H1 (cell line): ENCODE measurements at regions not wholly inside any gene's neighbourhood (a gene's known extent, or its start where the extent isn't known, plus 50 kb on each side); places are given as distances from the start of the nearest gene placed in this dataset.

Experiments
- CTCF ChIA-PET: fragments of 300-600 bp; sonication (Branson Sonifier 250); formaldehyde crosslinking; loops from one replicate; lab custom pipeline; 2021; ENCODE audit not compliant: partially characterized antibody; lab: Charles Lee
- POLR2A ChIA-PET: fragments of 300-600 bp; sonication (Branson Sonifier 250); formaldehyde crosslinking; loops from one replicate; lab custom pipeline; 2021; ENCODE audit warnings: inconsistent platforms; ENCODE audit not compliant: partially characterized antibody; lab: Charles Lee
- DNase-seq, 2 experiments: peaks; one replicate each; pipeline versions ENCODE4 v3.0.0 to v3.0.0-alpha.2; 2010 to 2022; ENCODE audit warnings: low spot score in 2 of 2, low read depth in 1 of 2, mixed read lengths in 1 of 2
- FAIRE-seq: peaks from 2 replicates; lab custom pipeline; 2011; peaks lifted over from hg19 to GRCh38; lab: Jason Lieb, UNC
- H2AFZ ChIP-seq: 2 replicates; pipeline ENCODE4 v1.8.1; 2012; ENCODE audit warnings: low read length, inconsistent platforms
- H2AK5ac ChIP-seq: 2 replicates; pipeline ENCODE4 v1.6.1; 2013; ENCODE audit warnings: low read depth, low read length
- H2BK120ac ChIP-seq: replicated peaks from 2 replicates; pipeline ENCODE3; 2013; ENCODE audit warnings: low read depth, low read length, inconsistent platforms
- H2BK12ac ChIP-seq: 2 replicates; pipeline ENCODE4 v1.6.1; 2013; ENCODE audit warnings: low read depth, low read length
- H2BK15ac ChIP-seq: 2 replicates; pipeline ENCODE4 v1.6.1; 2013; ENCODE audit warnings: low read length
- H2BK20ac ChIP-seq: 2 replicates; pipeline ENCODE4 v1.6.1; 2013; ENCODE audit warnings: low read length
- H2BK5ac ChIP-seq: 2 replicates; pipeline ENCODE4 v1.6.1; 2013; ENCODE audit warnings: low read depth, low read length
- H3K14ac ChIP-seq: 2 replicates; pipeline ENCODE4 v1.6.1; 2013; ENCODE audit warnings: inconsistent platforms; ENCODE audit not compliant: insufficient read length
- H3K18ac ChIP-seq: 2 replicates; pipeline ENCODE4 v1.6.1; 2013; ENCODE audit warnings: low read length; ENCODE audit errors: extremely low read depth
- H3K23ac ChIP-seq: 2 replicates; pipeline ENCODE4 v1.6.1; 2013; ENCODE audit warnings: inconsistent platforms; ENCODE audit not compliant: insufficient read length
- H3K23me2 ChIP-seq: 2 replicates; pipeline ENCODE4 v1.6.1; 2013; ENCODE audit warnings: low read depth, low read length
- H3K27ac ChIP-seq: 2 replicates; pipeline ENCODE4 v1.6.1; 2011; ENCODE audit warnings: low read depth, low read length, inconsistent platforms
- H3K27me3 ChIP-seq, 4 experiments: replicated peaks in 1 of 4; 1 replicate in 1 of 4; 2 replicates in 3 of 4; pipeline versions ENCODE4 v1.6.1 to v1.8.1; 2011 to 2013; ENCODE audit warnings: low read length in 3 of 4, mild to moderate bottlenecking in 3 of 4, inconsistent platforms in 2 of 4, mixed read lengths in 2 of 4, moderate library complexity in 1 of 4; ENCODE audit not compliant: control insufficient read depth in 3 of 4, insufficient read depth in 3 of 4; ENCODE audit errors: extremely low read depth in 1 of 4
- H3K36me3 ChIP-seq, 4 experiments: 2 replicates each; pipeline versions ENCODE4 v1.6.1 to v1.8.1; 2011 to 2013; ENCODE audit warnings: mild to moderate bottlenecking in 4 of 4, low read length in 3 of 4, moderate library complexity in 2 of 4, control low read depth in 1 of 4, inconsistent platforms in 1 of 4; ENCODE audit not compliant: insufficient read depth in 4 of 4, control insufficient read depth in 2 of 4
- H3K4ac ChIP-seq: replicated peaks from 2 replicates; pipeline ENCODE3; 2013; ENCODE audit warnings: low read length, low read depth, mixed read lengths, inconsistent platforms; ENCODE audit not compliant: insufficient read length
- H3K4me1 ChIP-seq, 4 experiments: replicated peaks in 1 of 4; 1 replicate in 1 of 4; 2 replicates in 3 of 4; pipeline versions ENCODE4 v1.6.1 to v1.8.1; 2011 to 2013; ENCODE audit warnings: low read length in 3 of 4, inconsistent platforms in 2 of 4, mixed read lengths in 1 of 4; ENCODE audit not compliant: insufficient read depth in 4 of 4, control insufficient read depth in 3 of 4
- H3K4me2 ChIP-seq, 2 experiments: 2 replicates each; pipeline versions ENCODE4 v1.6.1 to v1.8.1; 2011 to 2013; ENCODE audit warnings: low read depth in 2 of 2, low read length in 2 of 2, control low read depth in 1 of 2, inconsistent platforms in 1 of 2, mild to moderate bottlenecking in 1 of 2; ENCODE audit not compliant: insufficient read depth in 1 of 2
- H3K4me3 ChIP-seq, 4 experiments: fragments of 200-600, 300-600 bp in 1 of 4; sonication (generic), shearing (Covaris generic), sonication (Bioruptor Twin) in 1 of 4; 2 replicates each; pipeline versions ENCODE4 v1.5.1 to v1.8.1; 2011 to 2016; ENCODE audit warnings: low read length in 4 of 4, low read depth in 3 of 4, control low read depth in 2 of 4, inconsistent platforms in 2 of 4, mild to moderate bottlenecking in 2 of 4, mixed read lengths in 1 of 4, moderate library complexity in 1 of 4; ENCODE audit not compliant: insufficient read depth in 2 of 4; ENCODE audit errors: extremely low read depth in 1 of 4
- H3K56ac ChIP-seq: replicated peaks from 2 replicates; pipeline ENCODE3; 2013; ENCODE audit warnings: low read depth, mild to moderate bottlenecking, mixed read lengths, low read length, inconsistent platforms; ENCODE audit not compliant: insufficient read length
- H3K79me1 ChIP-seq: 2 replicates; pipeline ENCODE4 v1.6.1; 2013; ENCODE audit warnings: low read depth, low read length, control low read depth
- H3K79me2 ChIP-seq, 2 experiments: 2 replicates each; pipeline versions ENCODE4 v1.6.1 to v1.8.1; 2012 to 2013; ENCODE audit warnings: low read length in 2 of 2, mild to moderate bottlenecking in 2 of 2, inconsistent platforms in 1 of 2; ENCODE audit not compliant: insufficient read depth in 2 of 2, control insufficient read depth in 1 of 2
- H3K9ac ChIP-seq, 4 experiments: replicated peaks in 1 of 4; 1 replicate in 1 of 4; 2 replicates in 3 of 4; pipeline versions ENCODE4 v1.6.1 to v1.8.1; 2011 to 2013; ENCODE audit warnings: low read depth in 3 of 4, low read length in 3 of 4, control low read depth in 2 of 4, mild to moderate bottlenecking in 2 of 4, moderate library complexity in 2 of 4, inconsistent platforms in 1 of 4; ENCODE audit errors: extremely low read depth in 1 of 4
- H3K9me3 ChIP-seq, 2 experiments: 2 replicates each; pipeline versions ENCODE4 v1.6.1 to v1.8.1; 2012 to 2013; ENCODE audit warnings: mild to moderate bottlenecking in 2 of 2, moderate library complexity in 2 of 2, control low read depth in 1 of 2, inconsistent platforms in 1 of 2, low read depth in 1 of 2, low read length in 1 of 2, mixed read lengths in 1 of 2; ENCODE audit not compliant: insufficient read depth in 2 of 2
- H4K20me1 ChIP-seq, 2 experiments: replicated peaks in 1 of 2; 2 replicates each; pipeline versions ENCODE3 to v1.8.1; 2011 to 2013; ENCODE audit warnings: inconsistent platforms in 2 of 2, low read length in 2 of 2, mild to moderate bottlenecking in 1 of 2; ENCODE audit not compliant: insufficient read depth in 2 of 2, control insufficient read depth in 1 of 2
- H4K5ac ChIP-seq: 2 replicates; pipeline ENCODE4 v1.6.1; 2013; ENCODE audit warnings: low read length, low read depth, mixed read lengths, inconsistent platforms; ENCODE audit not compliant: insufficient read length
- H4K8ac ChIP-seq: 2 replicates; pipeline ENCODE4 v1.8.0; 2013; ENCODE audit warnings: mild to moderate bottlenecking, moderate library complexity, low read length, inconsistent platforms; ENCODE audit not compliant: insufficient read depth; ENCODE audit errors: extremely low read depth
- H4K91ac ChIP-seq: replicated peaks from 2 replicates; pipeline ENCODE3; 2013; ENCODE audit warnings: low read length, mixed read lengths, inconsistent platforms; ENCODE audit not compliant: insufficient read length
- BCL11A ChIP-seq, 2 experiments: IDR thresholded peaks; one replicate each; pipeline ENCODE4 v1.6.1; 2011; ENCODE audit warnings: low read depth in 2 of 2, low read length in 2 of 2, mild to moderate bottlenecking in 2 of 2
- CBX8 ChIP-seq: fragments of 300-800, 300-1000 bp; sonication (generic); IDR thresholded peaks from 2 replicates; pipeline ENCODE4 v1.7.1; 2016; ENCODE audit warnings: low read depth, low read length, borderline replicate concordance
- CEBPB ChIP-seq: IDR thresholded peaks from 2 replicates; pipeline ENCODE4 v1.6.1; 2012; ENCODE audit warnings: low read depth, low read length
- CHD1 ChIP-seq: IDR thresholded peaks from 2 replicates; pipeline ENCODE4 v1.6.1; 2012; ENCODE audit warnings: low read depth, low read length, improper control_type of control experiment
- EZH2 ChIP-seq: fragments of 200-600 bp; sonication (generic); IDR thresholded peaks from 2 replicates; pipeline ENCODE4 v1.7.1; 2012; ENCODE audit warnings: low read depth, mild to moderate bottlenecking, moderate library complexity, low read length, inconsistent platforms; ENCODE audit not compliant: severe bottlenecking
- KDM5A ChIP-seq: fragments of 200-600 bp; IDR thresholded peaks from 2 replicates; pipeline ENCODE4 v1.7.1; 2012; ENCODE audit warnings: mild to moderate bottlenecking, low read length, inconsistent platforms, mixed read lengths
- NRF1 ChIP-seq: IDR thresholded peaks from 2 replicates; pipeline ENCODE4 v1.6.1; 2011; ENCODE audit warnings: mild to moderate bottlenecking, low read depth, low read length, improper control_type of control experiment
- POU5F1 ChIP-seq: IDR thresholded peaks from 2 replicates; pipeline ENCODE4 v1.6.1; 2011; ENCODE audit warnings: low read depth, mild to moderate bottlenecking, low read length, moderate library complexity
- RBBP5 ChIP-seq: IDR thresholded peaks from 2 replicates; pipeline ENCODE4 v1.7.1; 2012; ENCODE audit warnings: low read depth, mild to moderate bottlenecking, inconsistent platforms, low read length, moderate library complexity, borderline replicate concordance
- RNF2 ChIP-seq: fragments of 200-900, 300-1000 bp; sonication (generic); IDR thresholded peaks from 2 replicates; pipeline ENCODE4 v1.7.1; 2016; ENCODE audit warnings: borderline replicate concordance, low read depth, mild to moderate bottlenecking, antibody characterized with exemption, low read length; ENCODE audit not compliant: poor library complexity, severe bottlenecking; ENCODE audit errors: missing control alignments
- SAP30 ChIP-seq: fragments of 300-600 bp; sonication (generic); IDR thresholded peaks from 2 replicates; pipeline ENCODE4 v1.7.1; 2012; ENCODE audit warnings: low read length, moderate library complexity, mild to moderate bottlenecking, inconsistent platforms; ENCODE audit not compliant: insufficient read depth, insufficient replicate concordance
- SP1 ChIP-seq: IDR thresholded peaks from 2 replicates; pipeline ENCODE4 v1.6.1; 2011; ENCODE audit warnings: low read depth, low read length
- SP2 ChIP-seq: IDR thresholded peaks from 2 replicates; pipeline ENCODE4 v1.6.1; 2012; ENCODE audit warnings: mild to moderate bottlenecking, low read length, inconsistent platforms
- TCF12 ChIP-seq: IDR thresholded peaks from 2 replicates; pipeline ENCODE4 v1.6.1; 2011; ENCODE audit warnings: low read depth, mild to moderate bottlenecking, low read length
- ZNF274 ChIP-seq: IDR thresholded peaks from 2 replicates; pipeline ENCODE4 v1.7.0; 2012; ENCODE audit warnings: low read length, borderline replicate concordance; ENCODE audit errors: extremely low read depth
- WGBS, 2 experiments: shearing (Covaris generic) in 1 of 2; methylation state at CpG; one replicate each; pipeline versions ENCODE4 v1.1.6 to v1.1.7; 2013 to 2015; ENCODE audit warnings: low lambda C conversion rate in 2 of 2, mixed read lengths in 2 of 2, inconsistent platforms in 1 of 2, low coverage in 1 of 2, missing lambda C conversion rate in 1 of 2; ENCODE audit not compliant: insufficient replicate concordance in 2 of 2, insufficient coverage in 1 of 2, insufficient read length in 1 of 2; ENCODE audit errors: extremely low coverage in 1 of 2, missing lambda C conversion rate in 1 of 2; 5-methylcytosine and 5-hydroxymethylcytosine counted together

DNA sequence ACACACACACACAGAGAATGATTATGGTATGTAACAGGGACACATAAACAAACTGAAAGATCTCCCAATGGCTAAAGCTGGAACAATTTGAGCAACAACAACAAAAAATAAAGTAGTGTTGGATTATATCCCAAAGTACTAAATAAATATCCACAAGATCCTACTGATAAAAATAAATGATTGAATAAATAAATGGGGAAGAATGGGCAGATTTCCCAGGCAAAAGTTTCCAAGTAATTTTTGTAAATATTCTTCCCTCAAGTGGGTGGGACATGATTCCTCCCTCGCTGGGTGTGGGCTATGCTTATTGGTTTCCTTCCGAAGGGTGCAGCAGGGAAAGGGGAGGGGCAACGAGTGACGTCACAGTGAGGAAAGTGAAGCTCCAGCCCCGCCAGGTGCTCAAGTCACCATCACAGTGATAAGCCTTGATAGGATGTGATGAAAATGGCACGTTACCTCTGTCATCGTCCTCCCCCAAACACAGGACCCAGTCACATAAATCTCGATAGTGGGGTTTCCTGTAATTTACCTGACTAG lies 295.3 kb downstream of the DRD1 start:
- no peak overlapping the region for H2BK20ac ChIP-seq
- ChIA-PET POLR2A (no interaction called here), CTCF (interaction anchor here (1.2 to 1.8 kb wide), 2 partner anchors 15 to 197 kb away, joined by 3 read pairs; no protein-coding TSS in a partner anchor)
- no peak overlapping the region for H2AK5ac ChIP-seq
- H3K4me1 ChIP-seq, result no peaks in the 10 kb centered on the region
- H2BK5ac ChIP-seq, result no peak overlapping the region
- H3K27me3 ChIP-seq, result no peaks in the 10 kb centered on the region
- no peak overlapping the region for H3K56ac ChIP-seq
- no peaks in the 10 kb centered on the region for H3K79me1 ChIP-seq
- H2BK12ac ChIP-seq, result no peak overlapping the region
- H2BK120ac ChIP-seq, result no peak overlapping the region
- no peak overlapping the region for H2BK15ac ChIP-seq
- H3K18ac ChIP-seq, result no peak overlapping the region
- no peak overlapping the region for H4K8ac ChIP-seq
- H3K4me3 ChIP-seq, result no peak overlapping the region
- no peak overlapping the region for H3K4ac ChIP-seq
- H3K9ac ChIP-seq, result no peak overlapping the region
- H3K14ac ChIP-seq, result no peak overlapping the region
- H2AFZ ChIP-seq, result no peak overlapping the region
- no peak overlapping the region for H4K5ac ChIP-seq
- WGBS, 2 experiments, result 90% methylated on average over 8 of the region's 8 CpGs; no CpG with 5 or more reads in 1 of the 2 experiments
- H3K23ac ChIP-seq, result no peak overlapping the region
- DNase-seq (no peak), FAIRE-seq (no peak)
- no peaks in the 10 kb centered on the region; the same call in 1 of the 2 replicates for H3K23me2 ChIP-seq
- H3K36me3 ChIP-seq, result no peaks in the 10 kb centered on the region
- no peaks in the 10 kb centered on the region for H3K79me2 ChIP-seq
- H3K9me3 ChIP-seq, result peaks cover 5 to 14% of the 10 kb centered on the region in 2 experiments; a peak in 3 of 4 replicates
- no peak overlapping the region for H3K4me2 ChIP-seq
- H4K91ac ChIP-seq, result no peak overlapping the region
- H4K20me1 ChIP-seq, result no peaks in the 10 kb centered on the region
- no peak overlapping the region for H3K27ac ChIP-seq
- no peak for TF ChIP-seq ZNF274
- no peak for TF ChIP-seq EZH2
- no peak for TF ChIP-seq TCF12
- no peak for TF ChIP-seq CEBPB
- TF ChIP-seq POU5F1, result no peak
- no peak for TF ChIP-seq SP2
- TF ChIP-seq SP1, result no peak
- TF ChIP-seq RBBP5, result no peak
- no peak for TF ChIP-seq KDM5A
- TF ChIP-seq SAP30, result no peak
- no peak for TF ChIP-seq NRF1
- no peak for TF ChIP-seq CHD1
- no peak for TF ChIP-seq BCL11A (IDR thresholded peaks at IDR 0.05; ENCODE audit: low read depth in 2 of 2, low read length in 2 of 2)
- TF ChIP-seq RNF2, result no peak
- TF ChIP-seq CBX8, result no peak
